Astrocyte (in vitro differentiated cells and primary cell): ENCODE measurements at regions not wholly inside any gene's neighbourhood (a gene's known extent, or its start where the extent isn't known, plus 50 kb on each side); places are given as distances from the start of the nearest gene placed in this dataset.

Experiments used
- CTCF ChIP-seq: IDR thresholded peaks from 2 replicates; pipeline ENCODE4 v1.5.1; 2011; ENCODE audit warnings: low read depth, mild to moderate bottlenecking, inconsistent platforms, low read length, moderate library complexity; ENCODE audit not compliant: insufficient read depth
- EZH2 ChIP-seq: IDR thresholded peaks from 2 replicates; pipeline ENCODE4 v1.6.1; 2012; ENCODE audit warnings: mild to moderate bottlenecking, low read length, inconsistent platforms; ENCODE audit not compliant: insufficient read depth

GRCh38 chr3:20787005-20787404 lies 601.0 kb upstream of the SGO1 start:
- TF ChIP-seq CTCF (no peak), EZH2 (no peak)
